Astrocyte of the cerebellum (primary cell): ENCODE measurements at regions not wholly inside any gene's neighbourhood (a gene's known extent, or its start where the extent isn't known, plus 50 kb on each side); places are given as distances from the start of the nearest gene placed in this dataset.

ENCODE experiments used
- DNase-seq: peaks from one replicate; pipeline ENCODE4 v3.0.0-alpha.2; 2011; ENCODE audit warnings: low read depth
- H3K4me3 ChIP-seq: 2 replicates; pipeline ENCODE4 v1.5.1; 2011; ENCODE audit warnings: mild to moderate bottlenecking, low read depth, low read length, moderate library complexity
- CTCF ChIP-seq: IDR thresholded peaks from 2 replicates; pipeline ENCODE4 v1.5.1; 2012; ENCODE audit warnings: low read length, low read depth, moderate library complexity, mild to moderate bottlenecking; ENCODE audit errors: missing control alignments
- in situ Hi-C: cut with HindIII; loops from 2 replicates; pipeline ENCODE4 v1.10.0; 2017; ENCODE audit warnings: low sequenced_read_pairs

- no peak for TF ChIP-seq CTCF
- in situ Hi-C loops: no loop called here
- no peak for DNase-seq
- H3K4me3 ChIP-seq: no peak overlapping the region
Observed at GRCh38 chr6:3536901-3537300, 80.1 kb upstream of the SLC22A23 start.

- DNase-seq: no peak
- no peak for TF ChIP-seq CTCF
- in situ Hi-C loops: no loop called here
- H3K4me3 ChIP-seq: no peak overlapping the region
Observed at GRCh38 chr6:3535776-3536435, 79.1 kb upstream of the SLC22A23 start.

GRCh38 chr6:3535033-3535775 is 78.4 kb upstream of the SLC22A23 start:
- DNase-seq: no peak
- no peak for TF ChIP-seq CTCF
- no peak overlapping the region for H3K4me3 ChIP-seq
- in situ Hi-C loops: no loop called here

- DNase-seq: no peak
- in situ Hi-C loops: no loop called here
- no peak overlapping the region for H3K4me3 ChIP-seq
- TF ChIP-seq CTCF: no peak
Observed at GRCh38 chr6:3534599-3534998, 77.7 kb upstream of the SLC22A23 start.

GRCh38 chr6:3533981-3534380 is 77.1 kb upstream of the SLC22A23 start:
- no peak for DNase-seq
- in situ Hi-C loops: no loop called here
- no peak overlapping the region for H3K4me3 ChIP-seq
- TF ChIP-seq CTCF: no peak

- in situ Hi-C loops: no loop called here
- TF ChIP-seq CTCF: no peak
- no peak overlapping the region for H3K4me3 ChIP-seq
- no peak for DNase-seq
Observed at GRCh38 chr6:3532296-3532916, 75.6 kb upstream of the SLC22A23 start.
